ENCODE measurements at regions not wholly inside any gene's neighbourhood (a gene's known extent, or its start where the extent isn't known, plus 50 kb on each side); places are given as distances from the start of the nearest gene placed in this dataset.
"Not testable (repeated sequence)": the region's sequence is repeated elsewhere in the genome, so short reads cannot be mapped to it uniquely, and the experiment has no call there.

GRCh38 chr12:33514893-33515292, 75.3 kb upstream of the SYT10 start:
- no peak for DNase-seq (ENCODE audit: extremely low spot score)
- TF ChIP-seq CTCF (IDR thresholded peaks at IDR 0.05; ENCODE audit: control extremely low read depth, extremely low read depth, low read depth, missing control alignments) = no peak
- ChIA-PET POLR2A (no interaction called here), CTCF (no interaction called here)

- no peak for TF ChIP-seq CTCF (IDR thresholded peaks at IDR 0.05; ENCODE audit: control extremely low read depth, extremely low read depth, low read depth, missing control alignments)
- POLR2A ChIA-PET = no interaction called here
- no peak for DNase-seq (ENCODE audit: extremely low spot score)
- CTCF ChIA-PET = no interaction called here
Observed at GRCh38 chr12:33519566-33519965, 79.9 kb upstream of the SYT10 start.

- POLR2A ChIA-PET; DNase-seq (ENCODE audit: extremely low spot score): not testable (repeated sequence)
- CTCF ChIA-PET = interaction anchor here (1.8 kb wide), 1 partner anchor 15 kb away, joined by 5 read pairs; no protein-coding TSS in a partner anchor
Observed at GRCh38 chr12:33520505-33521302, 81.1 kb upstream of the SYT10 start.

- POLR2A ChIA-PET = no interaction called here
- no peak for DNase-seq (ENCODE audit: extremely low spot score)
- no peak for TF ChIP-seq CTCF (IDR thresholded peaks at IDR 0.05; ENCODE audit: control extremely low read depth, extremely low read depth, low read depth, missing control alignments)
- CTCF ChIA-PET = no interaction called here
Observed at GRCh38 chr12:33529031-33529430, 89.4 kb upstream of the SYT10 start.

- no peak for TF ChIP-seq CTCF (IDR thresholded peaks at IDR 0.05; ENCODE audit: control extremely low read depth, extremely low read depth, low read depth, missing control alignments)
- CTCF ChIA-PET = no interaction called here
Observed at GRCh38 chr12:33529810-33530209, 90.2 kb upstream of the SYT10 start.

GRCh38 chr12:33531261-33531660, 91.6 kb upstream of the SYT10 start:
- no peak for DNase-seq (ENCODE audit: extremely low spot score)
- ChIA-PET POLR2A (no interaction called here), CTCF (no interaction called here)
- no peak for TF ChIP-seq CTCF (IDR thresholded peaks at IDR 0.05; ENCODE audit: control extremely low read depth, extremely low read depth, low read depth, missing control alignments)

More at GRCh38 chr12:33529810-33530209, 90.2 kb upstream of the SYT10 start:
- POLR2A ChIA-PET = no interaction called here
- no peak for DNase-seq (ENCODE audit: extremely low spot score)

GRCh38 chr12:33533527-33533926, 93.9 kb upstream of the SYT10 start:
- TF ChIP-seq CTCF (IDR thresholded peaks at IDR 0.05; ENCODE audit: control extremely low read depth, extremely low read depth, low read depth, missing control alignments) = no peak
- ChIA-PET CTCF (no interaction called here), POLR2A (no interaction called here)
- DNase-seq (ENCODE audit: extremely low spot score) = no peak

All from GM10248 (cell line).